Endothelial cell of umbilical vein (primary cell): ENCODE measurements at regions not wholly inside any gene's neighbourhood (a gene's known extent, or its start where the extent isn't known, plus 50 kb on each side); places are given as distances from the start of the nearest gene placed in this dataset.

Experiments used
- BruUV-seq: library from RNA; stranded (reverse); fragments of 400-500 nt; replicated peaks from 2 replicates; lab custom pipeline; 2021; lab: Mats Ljungman, UMichigan
- CTCF ChIA-PET: fragments of 300-600, 350-600 bp; sonication (Branson Sonifier 250); formaldehyde crosslinking; loops from one replicate; lab custom pipeline; 2021; ENCODE audit warnings: antibody characterized with exemption, inconsistent platforms; lab: Charles Lee
- POLR2A ChIA-PET: fragments of 300-600, 350-600 bp; sonication (Branson Sonifier 250); formaldehyde crosslinking; loops from one replicate; lab custom pipeline; 2021; ENCODE audit warnings: antibody characterized with exemption, inconsistent platforms; lab: Charles Lee
- DNase-seq: peaks from one replicate; pipeline ENCODE4 v3.0.0-alpha.2; 2011; ENCODE audit warnings: low read depth, low spot score
- FAIRE-seq: peaks from 2 replicates; lab custom pipeline; 2011; peaks lifted over from hg19 to GRCh38; lab: Jason Lieb, UNC
- H2AFZ ChIP-seq: 2 replicates; pipeline ENCODE4 v1.6.0; 2012; ENCODE audit warnings: low read depth, low read length, control low read depth, inconsistent platforms
- H3K27ac ChIP-seq: 2 replicates; pipeline ENCODE4 v1.5.1; 2011; ENCODE audit warnings: low read depth, mild to moderate bottlenecking, control low read depth, low read length, moderate library complexity; ENCODE audit not compliant: insufficient read depth
- H3K27me3 ChIP-seq, 2 experiments: 2 replicates each; pipeline versions ENCODE4 v1.6.0 to v1.6.1; 2011; ENCODE audit warnings: low read length in 2 of 2, mixed read lengths in 1 of 2; ENCODE audit not compliant: control insufficient read depth in 2 of 2, insufficient read depth in 2 of 2
- H3K36me3 ChIP-seq, 2 experiments: 2 replicates in 1 of 2; 3 replicates in 1 of 2; pipeline ENCODE4 v1.5.1; 2011; ENCODE audit warnings: low read length in 2 of 2, mild to moderate bottlenecking in 1 of 2, moderate library complexity in 1 of 2; ENCODE audit not compliant: control insufficient read depth in 2 of 2, insufficient read depth in 2 of 2; ENCODE audit errors: extremely low read depth in 1 of 2
- H3K4me1 ChIP-seq: 3 replicates; pipeline ENCODE4 v1.5.1; 2011; ENCODE audit warnings: mild to moderate bottlenecking, low read length; ENCODE audit not compliant: control insufficient read depth, insufficient read depth; ENCODE audit errors: extremely low read depth
- H3K4me2 ChIP-seq: 2 replicates; pipeline ENCODE4 v1.6.1; 2011; ENCODE audit warnings: low read length, control low read depth, mixed read lengths; ENCODE audit not compliant: insufficient read depth
- H3K4me3 ChIP-seq, 3 experiments: fragments of 200-600 bp in 1 of 3; sonication (generic), shearing (Covaris generic) in 1 of 3; replicated peaks in 1 of 3; 2 replicates each; pipeline ENCODE4 v1.5.1; 2011 to 2016; ENCODE audit warnings: control low read depth in 3 of 3, low read length in 3 of 3, mild to moderate bottlenecking in 2 of 3, inconsistent platforms in 1 of 3, low read depth in 1 of 3, moderate library complexity in 1 of 3; ENCODE audit not compliant: insufficient read depth in 1 of 3
- H3K79me2 ChIP-seq: 2 replicates; pipeline ENCODE4 v1.6.0; 2012; ENCODE audit warnings: low read length, inconsistent platforms; ENCODE audit not compliant: control insufficient read depth, insufficient read depth
- H3K9ac ChIP-seq: replicated peaks from 2 replicates; pipeline ENCODE3; 2011; ENCODE audit warnings: low read length, control low read depth; ENCODE audit not compliant: insufficient read depth; ENCODE audit errors: extremely low read depth
- H3K9me1 ChIP-seq: replicated peaks from 3 replicates; pipeline ENCODE4 v1.6.0; 2011; ENCODE audit warnings: mild to moderate bottlenecking, low read length; ENCODE audit not compliant: control insufficient read depth, insufficient read depth; ENCODE audit errors: extremely low read depth
- H3K9me3 ChIP-seq: replicated peaks from 2 replicates; pipeline ENCODE4 v1.5.1; 2012; ENCODE audit warnings: low read length, inconsistent platforms; ENCODE audit not compliant: control insufficient read depth, insufficient read depth
- H4K20me1 ChIP-seq: replicated peaks from 2 replicates; pipeline ENCODE3; 2011; ENCODE audit warnings: mild to moderate bottlenecking, low read length; ENCODE audit not compliant: control insufficient read depth, insufficient read depth; ENCODE audit errors: extremely low read depth
- CTCF ChIP-seq, 2 donors: IDR thresholded peaks; 1 replicate in 1 of 2; 2 replicates in 1 of 2; pipeline ENCODE4 v1.5.1; 2011; ENCODE audit warnings: low read length in 2 of 2, mild to moderate bottlenecking in 2 of 2, moderate library complexity in 2 of 2, control low read depth in 1 of 2, inconsistent platforms in 1 of 2, low read depth in 1 of 2; ENCODE audit not compliant: insufficient read depth in 1 of 2; ENCODE audit errors: extremely low read depth in 1 of 2
- EZH2 ChIP-seq: IDR thresholded peaks from 2 replicates; pipeline ENCODE4 v1.6.1; 2012; ENCODE audit warnings: borderline replicate concordance, low read depth, mild to moderate bottlenecking, moderate library complexity, low read length, inconsistent platforms; ENCODE audit not compliant: severe bottlenecking
- FOS ChIP-seq: IDR thresholded peaks from 2 replicates; pipeline ENCODE4 v1.6.1; 2011; ENCODE audit warnings: mild to moderate bottlenecking, low read length, moderate library complexity, borderline replicate concordance; ENCODE audit not compliant: insufficient read depth
- GATA2 ChIP-seq: IDR thresholded peaks from 2 replicates; pipeline ENCODE4 v1.7.0; 2011; ENCODE audit warnings: low read depth, mild to moderate bottlenecking, moderate library complexity, mixed read lengths, low read length; ENCODE audit not compliant: insufficient read length, insufficient read depth
- JUN ChIP-seq: IDR thresholded peaks from 2 replicates; pipeline ENCODE4 v1.6.1; 2011; ENCODE audit warnings: borderline replicate concordance, low read depth; ENCODE audit not compliant: insufficient read length, insufficient read depth
- MAX ChIP-seq: IDR thresholded peaks from 2 replicates; pipeline ENCODE4 v1.6.1; 2011; ENCODE audit not compliant: insufficient read depth, insufficient read length
- MYC ChIP-seq: IDR thresholded peaks from one replicate; pipeline ENCODE4 v1.6.1; 2011; ENCODE audit warnings: mild to moderate bottlenecking, low read depth, low read length
- POLR2A ChIP-seq: IDR thresholded peaks from 2 replicates; pipeline ENCODE4 v1.6.1; 2012; ENCODE audit warnings: low read depth, mild to moderate bottlenecking, control low read depth, low read length
- POLR2AphosphoS5 ChIP-seq: IDR thresholded peaks from 2 replicates; pipeline ENCODE4 v1.6.1; 2012; ENCODE audit warnings: low read depth, mild to moderate bottlenecking, control low read depth, low read length, moderate library complexity; ENCODE audit not compliant: insufficient read depth
- dilution Hi-C: fragments of 300-500 bp; cut with MboI; formaldehyde crosslinking; loops from one replicate; pipeline ENCODE4 v1.15.0; 2019; ENCODE audit warnings: low sequenced_read_pairs; ENCODE audit not compliant: extremely low pct_ligation_motif_present
- intact Hi-C: fragments of 100-400 bp; cut with micrococcal nuclease; formaldehyde crosslinking; loops from one replicate; pipeline ENCODE4 v1.10.0; 2022

- H3K9ac ChIP-seq = no peak overlapping the region
- H3K79me2 ChIP-seq = no peaks in the 10 kb centered on the region
- H4K20me1 ChIP-seq = no peaks in the 10 kb centered on the region
- H3K27me3 ChIP-seq = peaks cover 0 to 1% of the 10 kb centered on the region in 2 experiments
- CTCF ChIA-PET = interaction anchor here (5.4 kb wide), 1 partner anchor 953 kb away, joined by 116 read pairs; no protein-coding TSS in a partner anchor
- DNase-seq (no peak), FAIRE-seq (no peak)
- POLR2A ChIA-PET = no interaction called here
- no peak overlapping the region for H3K4me2 ChIP-seq
- H3K4me3 ChIP-seq = no peak overlapping the region
- H3K9me3 ChIP-seq = no peaks in the 10 kb centered on the region
- H3K27ac ChIP-seq = no peak overlapping the region
- no peaks in the 10 kb centered on the region for H3K4me1 ChIP-seq
- no peaks in the 10 kb centered on the region for H3K36me3 ChIP-seq
- H3K9me1 ChIP-seq = no peaks in the 10 kb centered on the region
- TF ChIP-seq MAX (no peak), MYC (no peak), GATA2 (no peak)
- intact Hi-C loops = no loop called here
- dilution Hi-C loops = no loop called here
- no peak overlapping the region for H2AFZ ChIP-seq
- no TSS peak for BruUV-seq
Observed at GRCh38 chr18:5060543-5060942, 136.5 kb downstream of the AKAIN1 start.

GRCh38 chr18:5059696-5060032 lies 137.4 kb downstream of the AKAIN1 start:
- Histone ChIP-seq H3K79me2 (no peaks in the 10 kb centered on the region), H3K4me3 (no peak overlapping the region), H3K9ac (no peak overlapping the region), H3K27ac (no peak overlapping the region), H3K4me1 (no peaks in the 10 kb centered on the region), H3K9me1 (no peaks in the 10 kb centered on the region), H4K20me1 (no peaks in the 10 kb centered on the region), H3K9me3 (no peaks in the 10 kb centered on the region), H3K4me2 (no peak overlapping the region), H3K27me3 (peaks cover 0 to 1% of the 10 kb centered on the region in 2 experiments), H2AFZ (no peak overlapping the region), H3K36me3 (no peaks in the 10 kb centered on the region)
- no peak for DNase-seq
- dilution Hi-C loops = no loop called here
- POLR2A ChIA-PET = no interaction called here
- FAIRE-seq = no peak
- intact Hi-C loops = loop anchor here (5.0 kb wide), 1 partner anchor 937 kb away; no protein-coding TSS in a partner anchor
- BruUV-seq = no TSS peak
- CTCF ChIA-PET = interaction anchor here (1.4 to 5.4 kb wide), 2 partner anchors 10 to 952 kb away, joined by 5 to 116 read pairs; no protein-coding TSS in a partner anchor
- TF ChIP-seq JUN (no peak), FOS (no peak), POLR2A (no peak), EZH2 (no peak), CTCF (IDR thresholded peaks at IDR 0.05; ENCODE audit: extremely low read depth in 1 of 2, insufficient read depth in 1 of 2, low read depth in 1 of 2, low read length in 2 of 2) (no peak), MYC (no peak), MAX (no peak), POLR2AphosphoS5 (no peak), GATA2 (no peak)
